Glutamatergic neuron (in vitro differentiated cells): ENCODE measurements at regions not wholly inside any gene's neighbourhood (a gene's known extent, or its start where the extent isn't known, plus 50 kb on each side); places are given as distances from the start of the nearest gene placed in this dataset.

ENCODE experiments used
- DNase-seq: peaks from one replicate; pipeline ENCODE4 v3.0.0; 2022
- H3K27ac Mint-ChIP-seq: one replicate; pipeline ENCODE4 v1.8.0; 2020; ENCODE audit warnings: mild to moderate bottlenecking, mixed read lengths, inconsistent platforms; ENCODE audit not compliant: unreplicated experiment
- H3K27me3 Mint-ChIP-seq: one replicate; pipeline ENCODE4 v1.8.0; 2020; ENCODE audit warnings: mild to moderate bottlenecking, moderate library complexity, mixed read lengths, inconsistent platforms; ENCODE audit not compliant: unreplicated experiment
- H3K36me3 Mint-ChIP-seq: one replicate; pipeline ENCODE4 v1.8.0; 2020; ENCODE audit warnings: mild to moderate bottlenecking, mixed read lengths, inconsistent platforms; ENCODE audit not compliant: unreplicated experiment
- H3K4me1 Mint-ChIP-seq: one replicate; pipeline ENCODE4 v1.8.0; 2020; ENCODE audit warnings: mild to moderate bottlenecking, low read depth, mixed read lengths, inconsistent platforms; ENCODE audit not compliant: unreplicated experiment
- H3K4me3 Mint-ChIP-seq: one replicate; pipeline ENCODE4 v1.8.0; 2020; ENCODE audit warnings: mild to moderate bottlenecking, mixed read lengths, inconsistent platforms; ENCODE audit not compliant: unreplicated experiment
- H3K9me3 Mint-ChIP-seq: one replicate; pipeline ENCODE4 v1.8.0; 2020; ENCODE audit warnings: mild to moderate bottlenecking, moderate library complexity, mixed read lengths, inconsistent platforms; ENCODE audit not compliant: unreplicated experiment
- TF ChIP-seq, protein P1 (sequence below): fragments of 200-600 bp; sonication (generic); IDR thresholded peaks from one replicate; pipeline ENCODE4 v1.5.0; 2021; ENCODE audit not compliant: partially characterized antibody, unreplicated experiment

DNA sequence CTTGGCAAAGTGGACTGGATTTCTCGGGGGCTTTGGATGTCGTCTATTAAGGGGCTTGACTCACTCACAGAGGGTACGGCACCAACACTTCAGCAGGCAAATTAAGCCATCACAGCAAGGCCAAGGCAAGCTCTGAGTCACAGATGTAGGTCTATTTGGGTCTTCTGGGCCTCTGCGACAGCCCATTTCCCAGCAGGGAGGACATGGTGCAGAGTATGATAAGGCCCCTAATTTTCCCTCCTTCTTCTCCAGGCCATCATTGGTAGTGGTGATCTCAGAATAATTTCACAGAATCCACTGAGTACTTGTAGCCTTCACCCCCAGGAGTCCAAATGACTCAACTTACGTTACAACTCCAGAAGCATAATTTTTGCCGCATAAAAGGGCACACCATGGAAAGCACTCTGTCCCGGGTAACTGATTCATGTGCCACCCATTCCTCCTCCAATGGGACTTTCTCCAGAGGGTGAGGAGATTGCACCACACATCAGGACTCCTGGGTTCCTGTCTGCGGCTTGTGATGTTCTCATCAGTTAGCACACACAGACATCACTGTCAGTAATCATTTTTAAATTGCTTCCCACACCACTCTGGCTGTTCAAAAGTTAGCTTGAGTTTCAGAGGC lies 164.9 kb downstream of the TXNL1 start:
- Mint-ChIP-seq H3K27me3 (peaks cover 2% of the 10 kb centered on the region), H3K4me1 (peaks cover 3% of the 10 kb centered on the region), H3K27ac (no peak overlapping the region), H3K36me3 (no peaks in the 10 kb centered on the region), H3K9me3 (no peaks in the 10 kb centered on the region), H3K4me3 (no peak overlapping the region)
- TF ChIP-seq, protein P1, sequence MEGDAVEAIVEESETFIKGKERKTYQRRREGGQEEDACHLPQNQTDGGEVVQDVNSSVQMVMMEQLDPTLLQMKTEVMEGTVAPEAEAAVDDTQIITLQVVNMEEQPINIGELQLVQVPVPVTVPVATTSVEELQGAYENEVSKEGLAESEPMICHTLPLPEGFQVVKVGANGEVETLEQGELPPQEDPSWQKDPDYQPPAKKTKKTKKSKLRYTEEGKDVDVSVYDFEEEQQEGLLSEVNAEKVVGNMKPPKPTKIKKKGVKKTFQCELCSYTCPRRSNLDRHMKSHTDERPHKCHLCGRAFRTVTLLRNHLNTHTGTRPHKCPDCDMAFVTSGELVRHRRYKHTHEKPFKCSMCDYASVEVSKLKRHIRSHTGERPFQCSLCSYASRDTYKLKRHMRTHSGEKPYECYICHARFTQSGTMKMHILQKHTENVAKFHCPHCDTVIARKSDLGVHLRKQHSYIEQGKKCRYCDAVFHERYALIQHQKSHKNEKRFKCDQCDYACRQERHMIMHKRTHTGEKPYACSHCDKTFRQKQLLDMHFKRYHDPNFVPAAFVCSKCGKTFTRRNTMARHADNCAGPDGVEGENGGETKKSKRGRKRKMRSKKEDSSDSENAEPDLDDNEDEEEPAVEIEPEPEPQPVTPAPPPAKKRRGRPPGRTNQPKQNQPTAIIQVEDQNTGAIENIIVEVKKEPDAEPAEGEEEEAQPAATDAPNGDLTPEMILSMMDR, result no peak
- DNase-seq, result no peak

DNA sequence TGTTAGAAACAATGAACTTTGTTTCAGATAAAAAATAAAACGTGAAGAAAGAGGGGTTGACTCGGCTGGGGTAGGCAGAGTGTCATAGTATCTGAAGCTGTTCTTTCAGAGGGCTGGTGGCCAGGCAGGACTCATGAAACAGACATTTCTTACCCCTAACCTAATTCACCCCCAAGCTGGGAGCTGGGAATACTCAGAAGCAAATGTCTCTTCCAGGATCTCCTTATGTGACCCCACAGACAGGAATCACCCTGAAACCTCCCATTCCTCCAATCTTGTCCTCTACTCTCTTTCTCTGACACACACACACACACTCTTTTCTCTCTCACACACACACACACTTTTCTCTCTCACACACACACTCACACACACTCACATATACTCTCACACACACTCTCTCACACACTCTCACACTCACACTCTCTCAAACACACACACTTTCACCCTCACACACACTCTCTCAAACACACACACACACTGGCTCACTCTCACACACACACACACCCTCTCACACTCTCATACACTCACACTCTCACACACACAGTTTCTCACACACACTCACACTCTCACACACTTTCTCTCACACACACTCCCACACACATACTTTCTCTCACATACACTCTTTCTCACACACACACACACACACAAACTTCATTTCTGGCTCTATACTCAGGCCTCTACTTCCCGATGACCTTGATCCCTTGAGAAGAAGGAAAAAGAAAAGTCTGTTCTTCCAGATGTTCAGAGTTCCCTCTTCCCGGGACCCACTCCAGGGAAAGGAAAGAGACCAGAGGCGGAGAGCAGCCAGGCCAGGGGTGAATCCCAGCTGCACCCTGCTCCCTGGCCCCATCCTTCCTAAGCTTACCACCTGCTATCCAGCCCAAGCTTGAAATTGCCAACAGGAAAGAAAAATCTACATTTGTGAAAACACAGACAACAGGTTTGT lies 167.7 kb downstream of the TXNL1 start:
- H3K4me1 Mint-ChIP-seq, result peaks cover 3% of the 10 kb centered on the region
- H3K9me3 Mint-ChIP-seq, result peaks cover 2% of the 10 kb centered on the region
- H3K27ac Mint-ChIP-seq, result no peak overlapping the region
- H3K36me3 Mint-ChIP-seq, result no peaks in the 10 kb centered on the region
- no peak for DNase-seq
- peaks cover 2% of the 10 kb centered on the region for H3K27me3 Mint-ChIP-seq
- no peak overlapping the region for H3K4me3 Mint-ChIP-seq
- TF ChIP-seq, protein P1, result no peak

DNA sequence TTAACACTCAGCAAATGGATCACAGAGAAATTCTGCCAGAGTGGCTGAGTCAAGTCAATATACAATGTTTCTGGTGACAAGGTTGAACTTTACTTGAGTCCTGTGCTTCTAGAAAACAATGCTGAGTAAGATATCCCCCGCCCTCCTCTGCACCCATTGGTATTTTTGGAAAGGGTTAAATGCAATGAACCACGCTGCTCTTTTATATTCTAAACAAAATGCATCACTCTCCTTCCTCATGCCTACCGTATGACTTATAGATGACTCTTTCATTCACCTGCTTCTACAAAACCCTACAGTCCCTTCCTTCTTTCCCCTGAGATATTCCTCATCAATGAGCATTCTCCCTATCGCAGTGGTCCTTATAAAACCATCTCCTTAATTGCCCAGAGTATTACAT lies 168.8 kb downstream of the TXNL1 start:
- Mint-ChIP-seq H3K9me3 (peaks cover 2% of the 10 kb centered on the region), H3K36me3 (no peaks in the 10 kb centered on the region), H3K27ac (no peak overlapping the region), H3K27me3 (peaks cover 2% of the 10 kb centered on the region), H3K4me3 (no peak overlapping the region), H3K4me1 (peaks cover 2% of the 10 kb centered on the region)
- no peak for DNase-seq
- TF ChIP-seq, protein P1, result no peak

DNA sequence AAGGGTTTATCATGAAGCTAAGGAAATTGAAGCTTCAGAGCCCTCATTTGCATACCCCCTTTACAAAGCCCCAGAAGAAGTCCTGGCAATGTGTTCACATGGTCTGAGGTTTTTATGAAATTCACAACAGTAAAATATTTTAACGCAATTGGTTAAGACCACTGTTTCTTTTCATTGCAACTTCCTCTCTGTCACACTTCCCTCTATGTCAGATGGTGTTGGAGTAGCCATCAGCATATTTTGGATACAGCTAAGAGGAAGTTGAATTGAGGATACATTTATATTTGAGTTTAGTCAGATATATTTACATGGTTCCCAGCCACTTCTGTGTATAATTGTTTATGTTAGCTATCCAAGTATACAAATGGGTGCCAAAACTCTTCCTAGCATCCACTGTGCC lies 170.0 kb downstream of the TXNL1 start:
- Mint-ChIP-seq H3K36me3 (no peaks in the 10 kb centered on the region), H3K9me3 (peaks cover 2% of the 10 kb centered on the region), H3K27me3 (peaks cover 2% of the 10 kb centered on the region), H3K27ac (no peak overlapping the region), H3K4me1 (no peaks in the 10 kb centered on the region), H3K4me3 (no peak overlapping the region)
- TF ChIP-seq, protein P1, result no peak
- no peak for DNase-seq

DNA sequence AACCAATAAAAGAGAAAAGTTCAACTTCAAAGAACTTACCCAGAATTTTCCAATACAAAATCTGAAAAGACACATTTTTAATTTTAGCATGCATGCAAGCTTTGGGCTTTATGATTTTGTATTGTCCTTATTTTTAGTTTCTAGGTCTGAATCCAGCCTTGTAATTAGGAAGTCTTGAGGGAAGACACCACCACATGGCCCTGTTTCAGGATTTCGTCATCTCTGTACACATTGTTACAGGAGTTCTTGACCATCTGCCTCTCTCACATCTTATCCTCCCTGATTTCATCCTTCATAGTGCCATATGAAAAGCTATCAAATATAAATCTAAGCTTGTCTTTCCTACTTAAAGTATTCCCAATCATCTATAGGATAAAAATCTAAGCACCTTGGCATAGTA lies 176.1 kb downstream of the TXNL1 start:
- Mint-ChIP-seq H3K9me3 (peaks cover 2% of the 10 kb centered on the region), H3K4me3 (no peak overlapping the region), H3K27ac (no peak overlapping the region), H3K4me1 (no peaks in the 10 kb centered on the region), H3K36me3 (no peaks in the 10 kb centered on the region), H3K27me3 (no peaks in the 10 kb centered on the region)
- DNase-seq, result no peak
- TF ChIP-seq, protein P1, result no peak
